ENCODE measurements at regions not wholly inside any gene's neighbourhood (a gene's known extent, or its start where the extent isn't known, plus 50 kb on each side); places are given as distances from the start of the nearest gene placed in this dataset.

DNA sequence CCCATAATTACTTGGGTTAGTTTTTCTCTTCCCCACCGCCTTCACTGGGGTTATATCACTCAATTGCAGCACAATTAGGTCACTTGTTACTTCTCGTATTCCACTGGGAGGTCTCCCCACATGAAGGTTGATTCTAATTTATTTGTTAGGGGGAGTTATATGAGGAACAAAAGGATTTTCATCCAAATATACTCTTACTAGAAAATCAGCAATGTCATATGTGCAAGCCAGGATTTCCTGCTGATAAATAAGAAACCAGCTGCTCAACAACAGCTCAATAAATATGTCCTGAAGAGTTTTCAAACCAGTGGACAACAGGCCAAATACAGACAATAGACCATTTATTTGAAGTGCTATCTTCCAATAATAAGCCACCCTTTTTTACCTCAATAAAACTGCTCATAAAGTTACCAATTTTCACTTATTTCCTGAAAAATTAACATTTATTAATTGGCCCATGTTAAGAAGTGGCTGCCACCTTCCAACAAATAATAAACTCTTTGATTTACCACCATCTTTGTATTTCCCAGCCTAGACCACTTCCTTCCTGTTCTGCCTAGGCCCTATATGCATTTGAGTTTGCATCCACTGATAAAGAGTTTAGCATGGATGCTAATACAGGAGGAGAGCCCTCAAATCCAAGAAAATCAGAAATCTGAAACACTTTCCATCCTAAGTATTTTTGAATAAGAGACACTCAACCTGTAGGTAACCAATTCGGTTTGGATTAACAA is 184.4 kb upstream of the SLC39A10 start:
- no peaks in the 10 kb centered on the region for H3K27me3 Mint-ChIP-seq (ENCODE audit: low read depth)
- peaks cover 4% of the 10 kb centered on the region for H3K9me3 Mint-ChIP-seq
- no peak overlapping the region for H3K4me3 Mint-ChIP-seq
- H3K36me3 Mint-ChIP-seq (ENCODE audit: low read depth), result no peaks in the 10 kb centered on the region
- TF ChIP-seq CTCF (IDR thresholded peaks at IDR 0.05; ENCODE audit: unreplicated experiment in 3 of 3), result no peak
- H3K27ac Mint-ChIP-seq, result no peak overlapping the region
- H3K4me1 Mint-ChIP-seq, result no peaks in the 10 kb centered on the region

DNA sequence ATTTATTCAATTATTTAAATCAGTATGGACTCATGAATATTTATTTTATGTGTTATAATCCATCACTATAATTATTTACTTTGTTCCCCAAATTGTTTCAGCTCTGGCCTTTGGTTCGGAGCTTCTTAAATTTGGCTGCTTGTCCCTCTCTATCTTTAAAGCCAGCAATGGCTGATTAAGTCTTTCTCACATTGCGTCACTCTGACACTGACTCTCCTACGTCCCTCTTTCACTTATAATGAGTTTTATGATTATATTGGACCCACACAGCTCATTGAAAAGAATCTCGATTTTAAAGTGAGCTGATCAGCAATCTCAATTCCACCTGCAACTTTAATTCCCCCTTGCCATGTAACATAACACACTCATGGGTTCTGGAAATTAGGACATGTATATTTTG is 185.2 kb upstream of the SLC39A10 start:
- H3K36me3 Mint-ChIP-seq (ENCODE audit: low read depth), result no peaks in the 10 kb centered on the region
- H3K4me1 Mint-ChIP-seq, result no peaks in the 10 kb centered on the region
- H3K9me3 Mint-ChIP-seq, result peaks cover 7% of the 10 kb centered on the region
- no peaks in the 10 kb centered on the region for H3K27me3 Mint-ChIP-seq (ENCODE audit: low read depth)
- H3K27ac Mint-ChIP-seq, result no peak overlapping the region
- no peak overlapping the region for H3K4me3 Mint-ChIP-seq
- no peak for TF ChIP-seq CTCF (IDR thresholded peaks at IDR 0.05; ENCODE audit: unreplicated experiment in 3 of 3)

GRCh38 chr2:195471163-195471562 is 185.9 kb upstream of the SLC39A10 start:
- H3K27me3 Mint-ChIP-seq (ENCODE audit: low read depth), result no peaks in the 10 kb centered on the region
- H3K4me3 Mint-ChIP-seq, result no peak overlapping the region
- no peaks in the 10 kb centered on the region for H3K36me3 Mint-ChIP-seq (ENCODE audit: low read depth)
- H3K27ac Mint-ChIP-seq, result no peak overlapping the region
- no peak for TF ChIP-seq CTCF (IDR thresholded peaks at IDR 0.05; ENCODE audit: unreplicated experiment in 3 of 3)
- H3K4me1 Mint-ChIP-seq, result no peaks in the 10 kb centered on the region
- peaks cover 7% of the 10 kb centered on the region for H3K9me3 Mint-ChIP-seq

DNA sequence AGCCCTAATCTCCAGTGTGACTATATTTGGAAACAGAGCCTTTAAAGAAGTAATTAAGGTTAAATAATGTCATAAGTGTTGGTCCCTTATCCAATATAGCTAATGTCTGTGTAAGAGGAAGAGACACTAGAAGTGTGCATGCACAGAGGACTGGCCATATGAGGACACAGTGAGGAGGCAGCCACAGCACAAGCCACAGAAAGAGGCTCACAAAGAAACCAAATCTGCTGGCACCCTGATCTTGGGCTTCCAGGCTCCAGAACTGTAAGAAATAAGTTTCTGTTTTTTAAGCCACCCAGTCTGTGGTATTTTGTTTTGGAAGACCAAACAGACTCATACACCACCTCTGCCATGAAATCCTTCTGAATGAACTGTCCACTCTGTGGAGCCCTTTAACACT is 186.4 kb upstream of the SLC39A10 start:
- Mint-ChIP-seq H3K36me3 (ENCODE audit: low read depth) (no peaks in the 10 kb centered on the region), H3K9me3 (peaks cover 7% of the 10 kb centered on the region), H3K27me3 (ENCODE audit: low read depth) (no peaks in the 10 kb centered on the region), H3K4me3 (no peak overlapping the region), H3K4me1 (no peaks in the 10 kb centered on the region), H3K27ac (no peak overlapping the region)
- no peak for TF ChIP-seq CTCF (IDR thresholded peaks at IDR 0.05; ENCODE audit: unreplicated experiment in 3 of 3)

DNA sequence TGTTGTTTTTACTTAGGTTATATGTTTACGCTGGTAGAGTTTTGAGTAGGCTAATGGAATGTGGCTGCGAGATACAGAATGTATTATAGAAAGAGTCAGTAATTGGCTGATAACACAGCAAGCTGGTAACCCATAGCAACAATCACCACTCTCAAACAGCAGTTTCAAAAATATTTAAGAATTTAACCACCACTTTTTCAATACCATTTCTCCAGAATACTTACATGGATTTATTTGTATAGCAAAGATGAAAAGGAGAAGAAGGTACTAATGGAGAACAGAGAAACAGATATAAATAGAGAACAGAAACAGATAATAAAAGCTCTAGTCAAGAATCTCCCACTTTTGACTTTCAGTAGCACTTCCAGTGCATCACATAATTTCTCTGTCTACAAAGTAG is 188.3 kb upstream of the SLC39A10 start:
- no peaks in the 10 kb centered on the region for H3K27me3 Mint-ChIP-seq (ENCODE audit: low read depth)
- TF ChIP-seq CTCF (IDR thresholded peaks at IDR 0.05; ENCODE audit: unreplicated experiment in 3 of 3), result no peak
- H3K27ac Mint-ChIP-seq, result no peak overlapping the region
- no peak overlapping the region for H3K4me3 Mint-ChIP-seq
- H3K4me1 Mint-ChIP-seq, result no peaks in the 10 kb centered on the region
- peaks cover 7% of the 10 kb centered on the region for H3K9me3 Mint-ChIP-seq
- H3K36me3 Mint-ChIP-seq (ENCODE audit: low read depth), result no peaks in the 10 kb centered on the region

DNA sequence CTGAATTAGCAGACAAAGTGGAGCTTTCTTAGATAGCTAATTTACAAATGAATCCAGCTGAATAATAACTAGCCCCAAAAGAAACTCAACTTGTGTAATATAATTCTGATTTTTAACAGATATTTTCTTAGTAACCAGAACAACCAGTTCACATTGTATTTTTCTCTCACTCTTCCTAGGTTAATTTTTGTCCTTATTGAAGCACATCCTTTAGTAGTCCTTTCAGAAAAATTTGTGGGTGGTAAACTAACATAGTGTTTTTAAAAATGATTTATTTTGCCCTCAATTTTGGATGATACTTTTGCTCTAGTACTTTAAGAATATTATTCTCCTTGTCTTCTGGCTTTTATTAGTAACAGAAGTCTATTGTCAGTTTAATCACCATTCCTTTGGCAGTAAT is 190.6 kb upstream of the SLC39A10 start:
- TF ChIP-seq CTCF (IDR thresholded peaks at IDR 0.05; ENCODE audit: unreplicated experiment in 3 of 3), result no peak
- H3K27ac Mint-ChIP-seq, result no peak overlapping the region
- peaks cover 7% of the 10 kb centered on the region for H3K9me3 Mint-ChIP-seq
- H3K36me3 Mint-ChIP-seq (ENCODE audit: low read depth), result no peaks in the 10 kb centered on the region
- H3K4me1 Mint-ChIP-seq, result no peaks in the 10 kb centered on the region
- H3K4me3 Mint-ChIP-seq, result no peak overlapping the region
- H3K27me3 Mint-ChIP-seq (ENCODE audit: low read depth), result no peaks in the 10 kb centered on the region
